NCI-H2107 treated with DMSO at 0.1 percent for 48 hours (cell line): ENCODE measurements at regions not wholly inside any gene's neighbourhood (a gene's known extent, or its start where the extent isn't known, plus 50 kb on each side); places are given as distances from the start of the nearest gene placed in this dataset.

Experiments
- DNase-seq: peaks from one replicate; lab custom pipeline; 2025; ENCODE audit not compliant: unreplicated experiment; lab: John Stamatoyannopoulos, UW

DNA sequence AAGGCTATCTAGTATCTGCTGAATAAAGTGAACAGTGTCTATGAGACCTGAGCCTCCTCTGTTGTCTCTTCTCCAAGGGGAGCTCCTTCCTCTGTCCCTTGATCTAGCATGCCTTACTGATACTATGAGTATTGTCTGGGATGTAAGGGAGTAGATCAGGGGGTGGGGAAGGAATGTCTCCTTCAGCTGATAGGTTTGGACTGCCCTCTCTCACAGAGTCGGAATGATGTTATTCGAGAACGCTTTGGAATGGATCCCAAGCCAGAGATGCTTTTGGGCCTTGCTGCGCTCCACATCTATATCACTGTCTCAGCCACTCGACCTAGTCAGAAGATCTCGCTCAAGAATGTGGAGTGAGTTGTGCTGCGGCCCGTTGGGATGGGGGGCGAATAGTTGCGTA is 68.3 kb upstream of the PRPS1 start:
- DNase-seq = no peak

DNA sequence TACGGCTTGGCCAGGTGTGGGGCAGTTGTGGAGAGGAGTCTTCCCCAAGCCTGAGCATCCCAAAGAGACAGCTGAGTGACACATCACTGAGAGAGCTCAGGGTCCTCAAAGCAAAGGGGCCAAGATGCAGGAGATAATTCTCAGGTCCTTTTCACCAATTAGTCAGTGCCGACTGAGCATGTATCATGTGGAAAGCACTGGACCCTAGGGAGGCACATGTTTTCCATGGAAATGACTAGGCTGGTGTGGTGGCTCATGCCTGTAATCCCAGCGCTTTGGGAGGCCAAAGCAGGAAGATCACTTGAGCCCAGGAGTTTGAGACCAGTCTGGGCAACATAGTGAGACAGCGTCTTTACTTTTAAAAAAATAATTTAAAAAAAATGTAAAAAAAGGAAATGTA is 67.3 kb upstream of the PRPS1 start:
- DNase-seq = no peak

DNA sequence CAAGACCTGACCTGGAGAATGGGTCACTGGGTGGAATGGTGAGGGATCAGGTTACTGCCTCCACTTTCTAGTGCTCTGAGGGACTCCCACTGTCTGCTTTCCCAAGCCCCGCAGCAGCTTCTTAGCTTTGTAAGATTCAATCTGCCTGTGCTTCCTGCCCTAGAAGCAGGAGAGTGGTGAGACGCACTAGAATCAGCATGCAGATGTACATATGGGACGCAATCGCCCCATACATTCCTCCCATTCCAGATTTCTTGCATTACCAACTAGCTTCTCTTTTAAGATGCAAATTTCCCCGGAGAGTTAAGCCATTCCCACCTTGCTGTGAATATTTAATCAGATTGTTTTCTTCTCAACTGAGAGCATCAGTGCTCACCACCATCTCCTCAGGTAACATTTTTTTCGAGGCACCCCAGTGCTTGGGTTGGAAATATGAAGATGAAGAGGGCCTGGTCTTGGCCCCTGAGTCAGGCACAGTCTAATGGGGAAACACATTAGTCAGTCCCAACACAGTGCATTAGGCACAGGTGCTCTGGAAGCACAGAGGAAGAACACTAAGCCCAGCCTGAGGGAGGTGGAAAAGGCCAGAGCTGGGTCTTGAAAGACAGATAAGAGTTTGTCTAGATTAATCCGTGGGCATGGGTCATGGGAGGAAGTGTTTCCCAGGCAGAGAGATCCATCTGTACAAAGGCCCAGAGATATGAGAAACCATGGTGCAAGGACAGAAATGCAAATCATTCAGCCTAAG is 66.7 kb upstream of the PRPS1 start:
- DNase-seq = no peak

DNA sequence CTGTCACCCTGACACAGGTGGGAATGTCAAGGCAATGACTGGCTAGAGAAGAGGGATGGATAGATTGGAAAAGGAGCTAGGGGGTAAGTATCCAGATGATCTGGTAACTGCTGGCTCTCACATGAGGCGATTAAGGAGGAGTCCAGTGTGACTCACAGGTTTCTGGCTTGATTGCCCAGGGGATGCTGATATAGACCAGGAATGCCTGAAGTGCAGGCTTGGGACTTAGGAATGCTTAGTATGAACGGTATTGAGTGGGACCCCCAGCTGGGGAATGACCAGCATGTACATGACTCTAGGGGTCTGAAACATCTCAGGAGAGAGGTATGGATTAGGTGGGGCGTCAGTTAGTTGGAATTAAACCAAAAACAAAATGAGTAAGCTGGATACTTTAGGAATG is 65.8 kb upstream of the PRPS1 start:
- DNase-seq = no peak

DNA sequence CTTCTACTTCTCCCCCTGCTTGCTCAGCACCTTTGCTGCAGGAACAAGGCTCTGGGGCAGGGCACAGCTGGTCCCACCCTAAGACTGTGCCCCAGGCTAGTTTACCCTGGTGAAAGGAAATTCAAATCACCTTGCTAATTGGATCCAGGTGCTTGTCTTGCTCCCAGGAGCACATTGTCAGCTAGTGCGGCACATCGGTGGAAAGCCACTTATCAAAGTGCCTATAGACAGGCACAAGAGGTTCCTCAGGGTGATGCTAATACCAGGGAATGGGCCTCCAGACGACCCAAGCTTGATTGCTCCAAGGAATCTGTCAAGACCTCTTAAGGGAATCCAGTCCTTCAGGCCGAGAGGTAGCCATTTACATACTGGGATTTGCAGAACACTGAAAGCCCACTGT is 64.5 kb upstream of the PRPS1 start:
- no peak for DNase-seq

DNA sequence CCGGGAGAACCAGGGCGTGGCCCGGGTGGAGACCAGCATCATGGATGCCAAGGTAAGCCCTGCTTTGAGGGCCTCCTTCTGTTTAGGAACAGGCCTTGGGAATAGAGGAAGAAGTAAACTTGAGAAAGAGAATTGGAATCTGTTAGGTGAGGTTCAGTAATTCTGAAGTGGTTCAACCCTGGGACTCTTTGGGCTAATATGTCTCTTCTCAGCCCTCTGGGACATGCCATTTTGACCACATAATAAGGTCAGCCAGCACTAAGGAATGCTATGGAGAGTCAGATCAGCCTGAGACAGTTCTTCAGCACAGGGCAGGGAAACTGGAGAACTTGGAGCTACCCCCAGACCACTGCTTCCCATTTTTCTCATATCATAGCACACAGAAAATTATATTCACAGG is 63.3 kb upstream of the PRPS1 start:
- DNase-seq = no peak

DNA sequence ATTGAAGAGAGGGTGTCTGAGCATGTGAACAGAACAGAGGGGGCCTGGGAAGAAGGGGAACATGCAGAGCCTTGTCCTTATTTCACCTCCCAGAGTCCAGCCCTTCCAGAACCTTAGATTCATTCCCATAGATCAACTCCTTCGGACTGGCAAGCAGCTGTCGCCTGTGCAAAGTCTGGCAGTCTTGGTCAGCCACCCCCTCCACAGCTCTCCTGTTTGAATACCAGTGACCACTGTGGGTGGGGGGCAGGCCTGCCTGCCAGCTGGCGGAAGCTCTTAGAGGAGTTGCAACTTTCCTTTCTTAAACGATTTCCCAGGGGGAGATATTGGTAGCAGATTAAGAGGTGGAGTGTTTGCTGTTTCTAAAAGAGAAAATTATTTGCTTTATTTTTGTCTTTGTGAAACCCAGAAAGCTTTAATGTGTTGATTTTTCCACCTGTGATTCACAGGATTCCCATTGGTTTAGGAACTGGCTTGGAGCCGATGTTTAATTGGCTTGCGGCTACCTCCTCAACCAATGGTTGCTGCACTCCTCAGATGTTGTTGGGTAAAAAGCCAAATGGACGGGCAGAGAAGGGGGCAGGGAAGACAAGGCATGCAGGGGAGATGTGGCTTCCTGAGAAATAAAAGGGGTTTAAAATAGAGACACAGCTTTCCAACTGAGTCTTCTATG is 62.2 kb upstream of the PRPS1 start:
- peak; percentile 31 for DNase-seq

DNA sequence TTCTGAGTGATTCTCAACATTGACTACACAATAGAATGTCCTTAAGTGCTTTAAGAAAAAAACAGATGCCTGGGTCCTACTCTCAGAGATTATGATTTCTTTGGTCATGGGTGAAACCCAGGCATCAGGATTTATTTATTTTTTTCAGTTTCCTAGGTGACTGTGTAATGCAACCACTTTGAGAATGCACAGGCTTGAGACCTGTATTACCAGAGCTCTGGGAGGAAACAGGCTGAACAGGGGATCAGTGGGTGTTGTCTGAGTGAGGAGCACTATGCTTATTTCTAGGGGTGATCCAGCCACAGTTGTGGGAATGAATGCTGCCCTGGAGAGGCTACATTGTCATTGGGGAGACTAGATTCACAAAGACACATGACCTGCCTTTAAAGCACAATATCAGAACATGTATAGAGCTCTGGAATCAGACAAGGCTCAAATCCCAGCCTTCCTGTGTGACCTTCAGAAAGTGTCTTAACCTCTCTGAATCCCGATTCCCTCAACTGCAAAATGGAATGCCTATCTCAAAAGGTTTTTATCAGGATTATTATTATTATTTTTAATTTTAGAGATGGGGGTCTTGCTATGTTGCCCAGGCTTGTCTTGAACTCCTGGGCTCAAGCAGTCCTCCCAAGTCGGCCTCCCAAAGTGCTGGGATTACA is 61.6 kb upstream of the PRPS1 start:
- no peak for DNase-seq

DNA sequence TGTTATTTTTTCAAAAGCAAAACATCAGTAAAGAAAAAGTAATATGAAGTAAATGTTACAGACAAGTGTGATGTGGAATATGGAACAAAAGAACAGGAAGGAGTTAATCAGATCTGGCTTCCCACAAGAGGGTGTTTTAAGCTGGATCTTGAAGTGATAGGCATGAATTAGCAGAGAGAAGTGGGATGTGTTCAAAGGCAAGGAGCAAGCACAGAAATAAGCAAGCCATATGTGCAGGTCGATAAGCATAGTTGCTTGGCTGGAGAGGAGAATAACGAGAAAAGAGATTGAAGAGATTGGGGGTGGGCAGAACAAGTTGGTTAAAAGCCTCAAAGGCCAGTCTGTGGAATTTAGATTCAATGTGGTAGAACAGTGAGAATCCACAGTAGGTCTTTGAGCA is 60.9 kb upstream of the PRPS1 start:
- DNase-seq = no peak

DNA sequence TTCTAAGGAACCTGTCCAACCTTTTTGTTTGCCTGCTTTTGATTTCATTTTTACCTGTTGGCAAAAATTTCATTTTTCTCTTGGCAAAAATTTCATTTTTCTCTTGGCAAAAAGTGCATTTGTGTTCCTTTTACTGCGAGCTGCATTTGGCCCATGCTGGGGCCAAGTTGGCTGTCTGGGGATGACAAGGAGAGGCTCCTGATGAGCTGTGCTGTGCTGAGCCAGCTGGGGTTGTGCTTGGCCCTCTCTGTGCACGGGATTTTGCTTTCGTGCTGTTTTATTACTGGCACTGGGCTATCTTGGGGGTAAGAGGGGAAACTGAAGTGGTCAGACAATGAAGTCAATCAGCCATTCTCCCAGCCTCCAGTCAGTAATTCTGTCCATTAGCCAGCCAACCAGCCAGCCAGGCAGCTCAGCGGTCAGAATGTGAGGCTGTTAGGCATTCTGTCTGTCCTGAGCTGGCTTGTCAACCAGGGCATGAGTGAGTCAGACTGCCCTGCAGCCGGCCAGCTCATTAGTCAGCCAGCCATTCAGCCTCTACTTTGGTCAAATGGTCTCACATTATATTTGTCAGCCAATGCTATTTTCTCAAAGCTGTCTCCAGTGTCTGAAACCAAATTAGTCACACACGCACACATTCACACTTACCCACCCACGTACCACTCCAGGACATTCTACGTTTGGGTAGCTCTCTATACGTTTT is 56.9 kb upstream of the PRPS1 start:
- no peak for DNase-seq

DNA sequence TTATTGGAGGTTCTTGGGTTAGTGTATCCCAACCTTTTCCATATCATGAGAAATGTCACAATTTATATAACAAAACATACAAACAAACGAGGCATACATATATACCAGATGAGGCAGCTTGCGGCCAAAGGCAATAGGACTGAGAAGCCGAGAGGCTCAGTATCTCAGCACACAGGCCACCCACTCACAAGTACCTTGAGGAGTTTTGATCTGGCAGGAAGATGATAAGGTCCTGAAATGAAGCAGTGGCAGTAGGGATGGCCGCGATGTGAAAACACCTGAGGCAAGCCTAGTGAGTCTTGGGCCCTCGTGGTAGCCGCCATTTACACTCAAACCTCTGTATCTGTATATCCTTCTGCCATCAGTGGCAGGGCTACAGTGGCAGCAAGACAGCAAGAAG is 55.3 kb upstream of the PRPS1 start:
- no peak for DNase-seq

DNA sequence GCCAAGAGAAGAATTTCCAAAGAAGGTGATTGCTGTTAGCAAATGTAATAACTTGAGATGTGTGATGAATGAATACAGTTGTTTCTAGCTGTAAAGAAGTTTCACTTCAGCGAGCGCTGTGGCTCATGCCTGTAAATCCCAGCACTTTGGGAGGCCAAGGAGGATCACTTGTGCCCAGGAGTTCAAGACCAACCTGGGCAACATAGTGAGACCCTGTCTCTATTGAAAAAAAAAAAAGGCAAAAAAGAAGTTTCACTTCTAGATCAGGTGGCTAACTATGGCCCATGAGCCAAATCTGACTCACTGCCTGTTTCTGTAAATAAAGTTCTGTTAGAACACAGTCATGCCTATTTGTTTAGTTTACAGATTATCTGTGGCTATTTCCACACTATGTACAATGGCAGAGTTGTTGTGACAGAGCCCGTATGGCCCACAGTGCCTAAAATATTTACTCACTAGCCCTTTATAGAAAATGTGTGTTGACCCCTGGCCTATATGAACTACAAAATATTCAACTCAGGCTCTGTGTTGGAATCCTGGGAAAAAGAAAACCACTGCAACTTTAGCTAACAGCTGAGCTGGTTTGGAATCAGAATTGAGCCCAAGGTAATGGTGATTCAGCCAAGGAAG is 54.1 kb upstream of the PRPS1 start:
- no peak for DNase-seq

DNA sequence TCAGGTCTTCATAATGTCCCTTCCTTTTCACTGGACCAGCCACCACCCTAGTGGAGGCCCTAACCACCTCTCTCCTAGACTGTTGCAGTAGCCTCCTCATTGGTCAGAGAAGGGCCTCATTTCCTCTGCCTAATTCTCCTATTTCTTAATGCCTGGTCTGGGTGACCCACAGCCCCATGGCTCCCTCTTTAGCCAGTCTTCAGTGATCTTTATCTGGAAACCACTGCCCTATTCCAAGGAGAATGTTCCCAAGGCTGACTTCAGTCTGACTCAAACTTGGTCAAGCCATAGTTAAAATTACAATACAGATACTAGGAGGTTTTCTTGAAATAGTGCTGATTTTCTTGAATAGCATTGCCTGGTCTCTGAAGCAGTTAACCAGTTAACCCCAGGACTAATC is 53.6 kb upstream of the PRPS1 start:
- DNase-seq = no peak

DNA sequence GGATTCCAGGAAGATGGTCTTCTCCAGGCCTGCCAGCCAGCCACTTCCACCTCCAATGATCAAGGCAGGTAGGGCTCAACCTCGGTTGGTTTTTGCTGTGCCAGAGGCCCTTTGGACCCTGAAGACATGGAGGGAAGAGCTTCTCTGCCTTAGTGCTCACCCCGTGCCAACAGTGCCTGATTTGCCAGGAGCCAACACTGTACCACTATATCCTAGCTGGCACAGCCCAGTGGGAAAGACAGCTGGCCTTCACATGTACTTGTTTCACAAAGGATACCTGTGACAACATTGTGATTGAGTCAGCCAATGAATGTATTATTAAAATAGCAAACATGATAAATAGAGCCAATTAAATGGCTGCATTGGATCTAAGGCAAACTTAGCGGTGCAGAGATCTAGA is 51.9 kb upstream of the PRPS1 start:
- DNase-seq = no peak

DNA sequence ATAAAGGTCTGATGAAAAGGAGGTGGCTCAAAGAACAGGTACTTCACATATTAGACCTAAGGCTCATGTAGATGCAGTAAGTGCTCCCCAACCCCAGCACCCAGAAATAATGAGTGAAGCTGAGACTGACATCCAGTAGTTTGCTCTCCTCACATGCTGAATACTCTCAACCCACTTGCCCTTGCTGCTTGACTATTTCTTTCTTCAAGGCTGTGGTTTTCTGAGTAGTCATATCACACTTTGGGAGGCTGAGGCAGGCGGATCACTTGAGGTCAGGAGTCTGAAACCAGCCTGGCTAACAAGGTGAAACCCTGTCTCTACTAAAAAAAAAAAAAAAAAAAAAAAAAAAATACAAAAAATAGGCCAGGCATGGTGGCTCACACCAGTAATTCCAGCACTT is 51.5 kb upstream of the PRPS1 start:
- DNase-seq = no peak

DNA sequence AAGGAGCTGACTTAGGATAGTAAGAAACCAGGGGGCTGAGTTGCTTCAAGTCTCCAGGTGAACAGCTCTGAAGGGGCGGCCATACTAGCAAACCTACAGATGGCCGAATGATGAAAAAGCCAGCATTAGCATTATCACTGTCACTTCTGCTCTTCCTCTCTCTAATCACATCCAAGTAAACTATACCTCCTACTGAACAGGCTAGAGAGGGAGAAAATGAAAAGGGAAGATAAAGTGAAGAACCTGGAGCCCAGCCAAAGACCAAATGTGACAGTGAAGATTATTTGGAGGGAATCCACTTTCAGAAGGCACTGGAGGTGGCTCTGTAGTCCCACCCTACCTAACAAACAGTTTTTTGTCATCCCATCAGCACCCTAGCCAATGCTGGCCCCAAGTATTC is 50.4 kb upstream of the PRPS1 start:
- DNase-seq = no peak
